Right forelimb (tissue), 1 donor: ENCODE measurements at regions not wholly inside any gene's neighbourhood (a gene's known extent, or its start where the extent isn't known, plus 50 kb on each side); places are given as distances from the start of the nearest gene placed in this dataset.

Experiments used
- DNase-seq: peaks from one replicate; pipeline ENCODE4 v3.0.0-alpha.2; 2018

- DNase-seq, result no peak
Observed at GRCh38 chr7:53539558-53539957, 504.1 kb downstream of the POM121L12 start.

- DNase-seq, result no peak
Observed at GRCh38 chr7:53541475-53541874, 506.0 kb downstream of the POM121L12 start.

GRCh38 chr7:53542157-53542556 is 506.7 kb downstream of the POM121L12 start:
- no peak for DNase-seq
